ENCODE measurements at regions not wholly inside any gene's neighbourhood (a gene's known extent, or its start where the extent isn't known, plus 50 kb on each side); places are given as distances from the start of the nearest gene placed in this dataset.

DNA sequence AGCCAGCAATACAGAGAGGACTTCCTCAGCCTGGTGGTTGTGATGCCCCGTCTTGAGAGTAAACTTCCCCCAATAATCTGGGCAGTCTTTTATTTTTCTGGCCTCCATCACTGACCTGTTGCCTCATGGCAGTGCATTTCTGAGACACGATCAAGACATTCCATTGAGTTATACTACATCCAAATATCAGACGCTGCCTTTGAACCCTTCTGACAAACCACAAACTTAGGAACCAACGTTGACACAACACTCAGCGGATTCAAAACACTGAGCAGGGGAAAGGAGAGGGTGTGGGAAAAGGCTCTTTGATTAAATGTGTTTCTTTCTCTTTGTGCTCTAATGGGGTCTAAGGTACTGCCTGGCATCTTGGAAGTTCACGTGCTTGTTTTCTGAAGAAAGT, 100.7 kb upstream of the TBX5 start:
- TF ChIP-seq, protein P1, sequence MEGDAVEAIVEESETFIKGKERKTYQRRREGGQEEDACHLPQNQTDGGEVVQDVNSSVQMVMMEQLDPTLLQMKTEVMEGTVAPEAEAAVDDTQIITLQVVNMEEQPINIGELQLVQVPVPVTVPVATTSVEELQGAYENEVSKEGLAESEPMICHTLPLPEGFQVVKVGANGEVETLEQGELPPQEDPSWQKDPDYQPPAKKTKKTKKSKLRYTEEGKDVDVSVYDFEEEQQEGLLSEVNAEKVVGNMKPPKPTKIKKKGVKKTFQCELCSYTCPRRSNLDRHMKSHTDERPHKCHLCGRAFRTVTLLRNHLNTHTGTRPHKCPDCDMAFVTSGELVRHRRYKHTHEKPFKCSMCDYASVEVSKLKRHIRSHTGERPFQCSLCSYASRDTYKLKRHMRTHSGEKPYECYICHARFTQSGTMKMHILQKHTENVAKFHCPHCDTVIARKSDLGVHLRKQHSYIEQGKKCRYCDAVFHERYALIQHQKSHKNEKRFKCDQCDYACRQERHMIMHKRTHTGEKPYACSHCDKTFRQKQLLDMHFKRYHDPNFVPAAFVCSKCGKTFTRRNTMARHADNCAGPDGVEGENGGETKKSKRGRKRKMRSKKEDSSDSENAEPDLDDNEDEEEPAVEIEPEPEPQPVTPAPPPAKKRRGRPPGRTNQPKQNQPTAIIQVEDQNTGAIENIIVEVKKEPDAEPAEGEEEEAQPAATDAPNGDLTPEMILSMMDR (IDR thresholded peaks at IDR 0.05; ENCODE audit: control extremely low read depth in 1 of 3, insufficient read depth in 1 of 3, low read depth in 1 of 3, low read length in 3 of 3): no peak
- TF ChIP-seq YY1 (IDR thresholded peaks at IDR 0.05; ENCODE audit: low read depth, low read length) (no peak), KDM5A (IDR thresholded peaks at IDR 0.05; ENCODE audit: low read length) (no peak), SP1 (IDR thresholded peaks at IDR 0.05; ENCODE audit: low read depth, low read length) (no peak), HDAC2 (IDR thresholded peaks at IDR 0.05; ENCODE audit: borderline replicate concordance in 1 of 2, low read depth in 2 of 2, low read length in 2 of 2) (no peak), ZNF274 (IDR thresholded peaks at IDR 0.05; ENCODE audit: borderline replicate concordance, extremely low read depth, low read length) (no peak), EZH2 (IDR thresholded peaks at IDR 0.05; ENCODE audit: low read depth, low read length, severe bottlenecking) (no peak), CHD1 (IDR thresholded peaks at IDR 0.05; ENCODE audit: low read depth, low read length) (no peak), KDM1A (IDR thresholded peaks at IDR 0.05; ENCODE audit: borderline replicate concordance, low read length) (no peak)
